Lung (tissue), 11 donors: ENCODE measurements at regions not wholly inside any gene's neighbourhood (a gene's known extent, or its start where the extent isn't known, plus 50 kb on each side); places are given as distances from the start of the nearest gene placed in this dataset.

ENCODE experiments used
- ATAC-seq: fragments of 200-7000 bp; cut with Tn5 transposase; one replicate; pipeline ENCODE4 v1.9.1; 2020; ENCODE audit warnings: moderate number of reproducible peaks; ENCODE audit not compliant: insufficient read depth, low FRiP score
- DNase-seq, 3 donors: peaks; one replicate each; pipeline ENCODE4 v3.0.0-alpha.2; 2013 to 2017
- H3K27ac ChIP-seq, 2 donors: one replicate each; pipeline ENCODE4 v1.5.1; 2013; ENCODE audit warnings: mild to moderate bottlenecking in 2 of 2, moderate library complexity in 2 of 2, control low read depth in 1 of 2, inconsistent platforms in 1 of 2, low read depth in 1 of 2, low read length in 1 of 2
- H3K27me3 ChIP-seq, 3 donors: one replicate each; pipeline ENCODE4 v1.5.1; 2013; ENCODE audit warnings: low read length in 2 of 3; ENCODE audit not compliant: control insufficient read depth in 3 of 3, insufficient read depth in 3 of 3
- H3K36me3 ChIP-seq, 4 donors: one replicate each; pipeline ENCODE4 v1.5.1; 2013; ENCODE audit warnings: low read length in 4 of 4, mild to moderate bottlenecking in 1 of 4, moderate library complexity in 1 of 4; ENCODE audit not compliant: control insufficient read depth in 4 of 4, insufficient read depth in 4 of 4
- H3K4me1 ChIP-seq, 5 donors: one replicate each; pipeline ENCODE4 v1.5.1; 2013; ENCODE audit warnings: low read length in 5 of 5, mild to moderate bottlenecking in 2 of 5, moderate library complexity in 1 of 5; ENCODE audit not compliant: control insufficient read depth in 5 of 5, insufficient read depth in 5 of 5
- H3K4me3 ChIP-seq: one replicate; pipeline ENCODE4 v1.5.1; 2013; ENCODE audit warnings: mild to moderate bottlenecking, control low read depth, moderate library complexity
- H3K9ac ChIP-seq, 2 donors: one replicate each; pipeline ENCODE4 v1.5.1; 2013; ENCODE audit warnings: low read length in 2 of 2, control low read depth in 1 of 2; ENCODE audit not compliant: insufficient read depth in 1 of 2
- H3K9me3 ChIP-seq, 4 donors: one replicate each; pipeline ENCODE4 v1.5.1; 2013; ENCODE audit warnings: low read length in 3 of 4, mild to moderate bottlenecking in 1 of 4, moderate library complexity in 1 of 4; ENCODE audit not compliant: control insufficient read depth in 4 of 4, insufficient read depth in 3 of 4
- WGBS, 2 donors: extraction: QIAGEN DNeasy Blood & Tissue Kit; methylation state at CpG; one replicate each; pipeline ENCODE4 v1.1.7; 2013; 5-methylcytosine and 5-hydroxymethylcytosine counted together
- TF ChIP-seq, protein P1 (sequence below): IDR thresholded peaks from 2 replicates; pipeline ENCODE4 v1.5.1; 2012; ENCODE audit warnings: mild to moderate bottlenecking; ENCODE audit errors: control extremely low read depth, extremely low read depth
- donor health status: control.
- donor health status: control.
- donor health status: Bipolar disorder and iron deficiency.
- donor health status: healthy.
- donor health status: DM: yes; HTN: yes; CAD: no.

DNA sequence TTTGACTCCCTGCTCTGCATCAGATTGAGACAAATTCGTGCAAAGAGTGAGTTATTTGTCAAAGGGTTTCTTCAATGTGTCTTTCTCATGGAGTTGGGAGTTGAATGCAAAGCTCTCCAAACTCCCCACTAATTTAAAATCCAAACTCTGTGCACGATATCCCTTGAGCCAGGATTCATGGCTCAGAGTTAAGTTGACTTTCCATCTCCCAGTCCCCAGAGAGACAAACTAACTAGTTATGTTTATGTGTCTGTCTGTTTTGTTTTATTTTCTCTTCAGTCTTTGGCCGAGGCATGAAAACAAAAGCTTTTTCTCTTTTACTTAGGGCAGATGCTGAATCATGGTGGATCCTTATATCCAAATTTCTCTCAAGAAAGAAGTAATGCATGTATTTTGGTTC lies 570.0 kb upstream of the CDH5 start:
- WGBS, 2 donors, result 56 to 71% methylated on average over 3 of the region's 3 CpGs

DNA sequence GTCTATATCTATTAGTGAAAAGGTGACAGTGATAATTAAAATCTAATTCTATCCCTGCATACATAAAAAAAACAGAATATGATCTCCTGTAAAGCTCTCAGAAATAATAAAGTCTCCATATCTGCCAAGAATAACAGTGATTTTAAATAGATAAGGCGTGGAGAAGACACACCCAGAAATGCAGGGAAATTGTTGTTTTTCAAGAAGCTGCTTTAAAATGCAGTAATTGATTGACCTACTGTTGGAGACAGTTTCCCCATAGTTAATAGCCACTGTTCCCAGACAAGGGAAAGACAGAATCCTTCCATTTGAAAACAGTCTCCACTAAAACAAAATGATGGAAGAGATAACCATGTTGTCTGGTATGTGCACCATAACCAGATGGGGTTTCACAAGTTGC lies 571.5 kb upstream of the CDH5 start:
- Histone ChIP-seq H3K27ac (no peak overlapping the region), H3K9me3 (no peaks in the 10 kb centered on the region), H3K27me3 (no peaks in the 10 kb centered on the region), H3K9ac (no peak overlapping the region), H3K4me1 (no peaks in the 10 kb centered on the region), H3K36me3 (no peaks in the 10 kb centered on the region), H3K4me3 (no peak overlapping the region)
- 62 to 81% methylated on average over 1 of the region's 1 CpG for WGBS, 2 donors
- TF ChIP-seq, protein P1, sequence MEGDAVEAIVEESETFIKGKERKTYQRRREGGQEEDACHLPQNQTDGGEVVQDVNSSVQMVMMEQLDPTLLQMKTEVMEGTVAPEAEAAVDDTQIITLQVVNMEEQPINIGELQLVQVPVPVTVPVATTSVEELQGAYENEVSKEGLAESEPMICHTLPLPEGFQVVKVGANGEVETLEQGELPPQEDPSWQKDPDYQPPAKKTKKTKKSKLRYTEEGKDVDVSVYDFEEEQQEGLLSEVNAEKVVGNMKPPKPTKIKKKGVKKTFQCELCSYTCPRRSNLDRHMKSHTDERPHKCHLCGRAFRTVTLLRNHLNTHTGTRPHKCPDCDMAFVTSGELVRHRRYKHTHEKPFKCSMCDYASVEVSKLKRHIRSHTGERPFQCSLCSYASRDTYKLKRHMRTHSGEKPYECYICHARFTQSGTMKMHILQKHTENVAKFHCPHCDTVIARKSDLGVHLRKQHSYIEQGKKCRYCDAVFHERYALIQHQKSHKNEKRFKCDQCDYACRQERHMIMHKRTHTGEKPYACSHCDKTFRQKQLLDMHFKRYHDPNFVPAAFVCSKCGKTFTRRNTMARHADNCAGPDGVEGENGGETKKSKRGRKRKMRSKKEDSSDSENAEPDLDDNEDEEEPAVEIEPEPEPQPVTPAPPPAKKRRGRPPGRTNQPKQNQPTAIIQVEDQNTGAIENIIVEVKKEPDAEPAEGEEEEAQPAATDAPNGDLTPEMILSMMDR, result no peak
- ATAC-seq (no peak), DNase-seq (no peak)

More for the DNA sequence above, 570.0 kb upstream of the CDH5 start:
- TF ChIP-seq, protein P1, result no peak
- DNase-seq, result no peak
- no peaks in the 10 kb centered on the region for H3K36me3 ChIP-seq
- no peak overlapping the region for H3K4me3 ChIP-seq
- ATAC-seq, result no peak
- H3K9me3 ChIP-seq, result no peaks in the 10 kb centered on the region
- H3K27ac ChIP-seq, result no peak overlapping the region
- no peaks in the 10 kb centered on the region for H3K4me1 ChIP-seq
- no peak overlapping the region for H3K9ac ChIP-seq
- no peaks in the 10 kb centered on the region for H3K27me3 ChIP-seq

DNA sequence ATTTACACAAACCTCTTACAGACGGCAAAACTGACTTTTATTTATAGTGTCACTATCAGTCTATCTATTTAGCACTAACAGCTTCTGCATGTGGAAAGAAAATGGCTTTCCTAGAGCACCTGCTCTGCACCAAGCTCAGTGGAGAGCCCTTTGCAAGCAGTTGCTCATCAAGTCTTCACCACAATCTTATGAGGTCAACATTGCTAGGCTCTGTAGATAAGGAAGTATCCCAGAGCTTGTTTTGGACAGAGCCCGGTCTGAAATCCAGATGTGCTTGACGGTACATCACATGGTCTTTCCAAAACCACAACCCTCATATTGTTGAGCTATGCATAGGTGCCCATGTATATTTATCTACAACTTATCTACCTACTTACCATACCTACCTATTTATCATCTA lies 572.7 kb upstream of the CDH5 start:
- ATAC-seq, result no peak
- DNase-seq, result no peak
- Histone ChIP-seq H3K27ac (no peak overlapping the region), H3K9ac (no peak overlapping the region), H3K4me1 (no peaks in the 10 kb centered on the region), H3K27me3 (no peaks in the 10 kb centered on the region), H3K9me3 (no peaks in the 10 kb centered on the region), H3K4me3 (no peak overlapping the region), H3K36me3 (no peaks in the 10 kb centered on the region)
- TF ChIP-seq, protein P1, result no peak
- 64 to 74% methylated on average over 3 of the region's 3 CpGs for WGBS, 2 donors

DNA sequence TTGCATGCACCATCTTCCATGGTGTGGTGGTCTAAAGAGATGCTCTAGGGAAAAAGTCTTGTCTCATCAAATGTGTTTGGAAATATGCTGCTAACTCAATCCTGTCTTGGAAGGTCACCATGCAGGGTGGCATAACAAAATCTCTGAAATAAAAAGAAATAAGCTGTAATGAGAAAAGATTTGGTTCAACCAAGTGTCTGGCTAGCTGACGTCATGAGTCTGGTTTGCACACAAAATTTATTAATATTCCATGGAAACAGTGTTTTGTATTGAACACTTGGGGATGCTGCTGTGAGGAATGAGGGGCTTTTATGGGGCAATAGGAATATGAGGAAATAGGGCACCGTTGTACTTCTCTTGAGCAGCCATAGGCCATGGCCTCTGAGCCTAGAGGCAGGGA lies 575.7 kb upstream of the CDH5 start:
- H3K9me3 ChIP-seq, result no peaks in the 10 kb centered on the region
- DNase-seq (no peak), ATAC-seq (no peak)
- peaks cover 0 to 9% (median 0%) of the 10 kb centered on the region in 5 donors for H3K4me1 ChIP-seq
- no peaks in the 10 kb centered on the region for H3K27me3 ChIP-seq
- no peak overlapping the region for H3K4me3 ChIP-seq
- no peak overlapping the region for H3K27ac ChIP-seq
- H3K36me3 ChIP-seq, result no peaks in the 10 kb centered on the region
- TF ChIP-seq, protein P1, result no peak
- WGBS, 2 donors, result 78 to 81% methylated on average over 2 of the region's 2 CpGs
- no peak overlapping the region for H3K9ac ChIP-seq
